NOMO-1 treated with dmso at 0.1 percent for 144 hours (cell line): ENCODE measurements at regions not wholly inside any gene's neighbourhood (a gene's known extent, or its start where the extent isn't known, plus 50 kb on each side); places are given as distances from the start of the nearest gene placed in this dataset.
"Not testable (repeated sequence)": the region's sequence is repeated elsewhere in the genome, so short reads cannot be mapped to it uniquely, and the experiment has no call there.

Experiments used
- DNase-seq: peaks from one replicate; lab custom pipeline; 2025; ENCODE audit not compliant: unreplicated experiment; lab: John Stamatoyannopoulos, UW

DNA sequence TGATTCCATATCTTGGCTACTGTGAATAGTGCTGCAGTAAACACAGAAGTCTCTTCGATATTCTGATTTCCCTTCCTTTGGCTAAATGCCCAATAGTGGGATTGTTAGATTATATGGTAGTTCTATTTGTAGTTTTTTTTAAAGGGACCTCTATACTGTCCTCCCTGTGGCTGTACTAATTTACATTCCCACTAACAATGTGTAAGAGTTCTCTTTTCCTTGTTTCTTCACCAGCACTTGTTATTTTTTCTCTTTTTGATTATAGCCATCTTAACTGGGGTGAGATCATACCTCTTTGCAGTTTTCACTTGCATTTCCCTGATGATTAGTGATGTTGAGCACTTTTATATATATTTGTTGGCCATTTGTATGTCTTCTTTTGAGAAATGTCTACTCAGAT, 102.0 kb downstream of the CARTPT start:
- no peak for DNase-seq

DNA sequence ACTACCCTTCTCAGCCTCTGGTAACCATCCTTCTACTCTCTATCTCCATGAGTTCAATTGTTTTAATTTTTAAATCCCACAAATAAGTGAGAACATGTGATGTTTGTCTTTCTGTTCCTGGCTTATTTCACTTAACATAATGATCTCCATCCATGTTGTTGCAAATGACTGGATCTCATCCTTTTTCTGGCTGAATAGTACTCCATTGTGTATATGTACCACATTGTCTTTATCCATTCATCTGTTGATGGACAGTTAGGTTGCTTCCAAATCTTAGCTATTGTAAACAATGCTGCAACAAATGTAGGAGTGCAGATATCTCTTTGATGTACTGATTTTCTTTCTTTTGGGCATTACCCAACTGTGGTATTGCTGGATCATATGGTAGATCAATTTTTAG, 103.0 kb downstream of the CARTPT start:
- not testable (repeated sequence) for DNase-seq

DNA sequence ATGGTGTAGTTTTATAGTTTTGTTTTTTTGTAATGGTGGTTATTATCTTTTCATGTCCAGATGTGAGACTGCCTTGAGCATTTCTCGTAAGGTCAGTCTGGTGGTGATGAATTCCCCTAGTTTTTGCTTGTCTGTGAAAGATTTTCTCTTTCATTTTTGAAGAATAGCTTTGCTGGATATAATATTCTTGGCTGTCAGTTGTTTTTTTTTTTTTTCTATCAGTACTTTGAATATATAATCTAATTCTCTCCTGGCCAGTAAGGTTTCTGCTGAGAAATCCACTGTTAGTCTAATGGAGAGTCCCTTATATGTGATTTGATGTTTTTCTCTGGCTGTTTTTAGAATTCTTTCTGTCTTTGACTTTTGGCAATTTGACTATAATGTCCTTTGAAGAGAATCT, 106.9 kb downstream of the CARTPT start:
- DNase-seq = no peak

DNA sequence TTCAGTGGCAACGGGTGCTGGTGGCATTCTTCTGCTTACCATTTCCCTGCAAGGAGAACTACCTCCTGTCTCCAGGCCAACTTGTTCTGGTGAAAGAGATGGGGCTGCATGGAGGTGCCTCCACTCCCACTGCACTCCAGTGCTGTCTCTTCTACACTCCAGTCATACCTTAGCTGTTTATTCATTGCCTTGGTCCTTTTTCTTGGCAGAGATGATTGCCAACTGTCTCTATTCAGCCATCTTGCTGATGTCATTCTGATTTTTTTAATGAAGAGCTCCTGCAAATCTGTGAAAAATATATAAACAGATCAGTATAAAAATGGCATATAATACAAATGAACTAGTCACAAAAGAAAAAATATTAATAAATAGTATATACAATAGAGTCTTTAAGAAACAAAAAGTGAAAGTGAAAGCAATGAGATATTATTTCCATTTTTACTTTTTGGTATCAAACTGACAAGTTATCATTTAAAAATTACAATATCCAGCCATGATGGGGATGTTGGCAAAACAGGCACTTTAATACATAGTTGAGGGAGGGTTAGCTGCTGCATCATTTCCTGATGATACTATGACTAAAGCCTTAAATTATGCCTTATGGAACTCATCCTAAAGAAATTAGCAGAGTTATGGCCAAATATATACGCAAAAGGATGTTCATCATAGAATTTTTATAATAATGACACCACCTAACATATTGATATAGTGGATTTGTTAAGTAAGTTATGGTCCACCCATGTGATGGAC, 109.4 kb downstream of the CARTPT start:
- no peak for DNase-seq

DNA sequence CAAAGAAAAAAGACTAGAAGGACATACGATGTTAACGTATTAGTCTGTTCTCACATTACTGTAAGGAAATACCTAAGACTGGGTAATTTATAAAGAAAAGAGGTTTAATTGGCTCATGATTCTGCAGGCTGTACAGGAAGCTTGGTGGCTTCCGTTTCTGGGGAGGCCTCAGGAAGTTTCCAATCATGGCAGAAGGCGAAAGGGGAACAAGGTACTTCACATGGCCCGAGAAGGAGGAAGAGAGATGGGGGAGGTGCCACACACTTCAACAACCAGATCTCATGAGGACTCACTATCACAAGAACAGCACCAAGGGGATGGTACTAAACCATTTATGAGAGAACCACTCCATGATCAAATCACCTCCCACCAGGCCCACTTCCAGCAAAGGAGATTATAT, 110.1 kb downstream of the CARTPT start:
- peak; percentile 48 for DNase-seq

DNA sequence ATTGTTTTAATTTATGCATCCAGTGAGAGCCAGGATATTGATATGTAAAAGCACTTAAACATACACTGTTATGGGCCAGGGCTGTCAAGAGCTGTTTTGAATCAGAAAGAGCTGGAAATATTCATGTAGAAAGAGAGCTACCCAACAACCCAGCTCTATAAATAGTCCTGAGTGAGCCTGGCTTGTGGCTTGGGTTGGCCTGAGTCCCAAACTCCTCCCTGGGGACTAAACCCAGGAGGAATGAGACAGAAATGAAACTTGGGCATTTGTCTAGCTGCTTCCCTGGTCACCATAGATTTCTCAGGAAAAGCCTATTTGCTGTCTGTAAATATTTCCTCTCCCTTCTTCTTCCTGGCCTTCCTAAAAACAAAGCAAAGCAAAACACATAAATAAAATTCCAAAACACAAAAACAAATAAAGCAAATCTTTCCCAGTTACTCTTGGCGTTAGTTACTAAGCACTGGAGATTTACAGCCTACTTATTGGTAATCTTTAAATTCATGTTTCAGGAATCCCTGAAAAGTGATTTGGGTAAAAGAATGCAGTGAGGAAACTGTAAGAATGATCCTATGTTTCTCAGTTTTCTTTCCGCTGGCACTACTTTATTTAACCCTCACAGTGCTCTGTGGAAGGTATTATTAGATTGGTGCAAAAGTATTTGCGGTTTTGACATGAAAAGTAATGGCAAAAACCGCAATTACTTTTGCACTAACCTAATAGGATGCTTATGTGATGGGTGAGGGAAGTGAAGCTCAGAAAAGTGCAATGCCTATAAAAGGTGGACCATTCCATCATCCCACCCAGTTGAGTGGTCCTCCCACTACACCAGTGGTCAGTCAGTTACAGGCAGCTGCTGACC, 111.8 kb downstream of the CARTPT start:
- no peak for DNase-seq

DNA sequence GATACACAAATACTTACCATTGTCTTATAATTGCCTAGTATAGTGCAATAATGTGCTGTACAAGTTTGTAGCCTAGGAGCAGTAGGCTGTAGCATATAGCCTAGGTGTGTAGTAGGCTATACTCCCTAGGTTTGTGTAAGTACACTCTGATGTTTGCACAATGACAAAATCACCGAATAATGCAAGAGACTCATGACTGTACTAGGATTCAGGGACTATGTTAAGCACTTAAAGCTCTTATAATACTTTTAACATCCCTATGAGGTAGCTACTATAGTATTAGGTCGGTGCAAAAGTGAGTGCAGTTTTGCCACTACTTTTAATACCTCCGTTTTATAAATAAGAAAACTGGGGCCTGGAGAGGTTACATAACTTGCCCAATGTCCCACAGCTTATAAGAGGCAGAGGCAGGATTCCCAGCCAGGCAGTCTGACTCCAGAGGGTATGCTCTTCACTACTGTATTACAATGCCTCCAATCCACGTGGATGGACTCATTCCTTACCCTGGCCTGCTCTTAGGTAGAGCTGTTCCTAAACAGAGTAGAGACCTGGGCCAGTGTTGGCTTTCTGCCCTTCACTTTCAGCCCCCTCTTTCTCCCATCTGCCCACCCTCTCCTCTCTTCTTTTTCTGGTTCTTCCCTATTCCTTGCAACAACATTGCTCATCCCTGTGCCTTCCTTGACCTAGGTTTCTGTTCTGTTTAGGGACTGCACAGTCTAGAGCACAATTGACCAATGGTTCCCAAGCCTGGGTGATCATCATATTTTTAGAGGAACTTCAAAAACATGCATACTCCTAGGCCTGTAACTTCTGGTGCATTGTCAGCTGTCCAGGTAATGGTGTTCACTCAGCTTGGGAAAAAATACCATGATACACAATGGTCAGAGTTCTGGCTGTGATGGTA, 114.0 kb downstream of the CARTPT start:
- no peak for DNase-seq

DNA sequence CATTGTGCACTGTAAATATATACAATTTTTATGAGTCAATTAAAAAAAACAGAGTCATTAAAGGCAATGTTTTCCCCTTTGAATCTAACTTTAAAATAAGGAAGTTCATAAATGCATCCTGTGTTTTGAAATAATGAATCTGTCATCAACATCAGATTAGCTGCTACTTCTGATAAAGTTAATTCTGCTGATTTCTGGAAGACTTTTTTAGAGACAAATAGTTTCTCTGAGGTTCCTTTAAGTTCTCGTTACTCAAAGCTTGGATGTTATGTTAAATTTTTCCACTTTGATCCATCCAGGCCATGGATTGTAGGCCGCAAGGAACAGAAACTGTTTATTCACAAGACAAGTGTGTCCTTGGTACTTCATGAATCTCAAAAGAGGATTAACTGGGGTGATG, 115.5 kb downstream of the CARTPT start:
- DNase-seq = no peak

DNA sequence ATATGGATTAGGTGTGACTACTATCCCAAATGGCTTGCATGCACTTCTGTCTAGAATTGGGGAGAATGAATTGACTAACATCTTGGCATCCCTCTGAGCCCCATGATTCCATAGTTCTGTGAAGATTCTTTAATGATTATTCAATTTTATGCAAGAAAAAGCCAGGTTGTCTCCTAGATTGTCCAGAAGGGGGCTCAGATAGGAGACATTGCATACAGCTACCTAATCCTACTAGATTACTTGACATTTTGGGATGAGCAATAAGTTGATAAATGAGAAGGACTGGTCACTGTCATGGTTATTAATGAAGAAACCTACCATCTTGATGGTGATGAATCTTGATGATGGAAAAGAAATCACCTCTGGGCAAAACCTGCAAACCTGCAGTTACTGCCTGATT, 117.0 kb downstream of the CARTPT start:
- no peak for DNase-seq

DNA sequence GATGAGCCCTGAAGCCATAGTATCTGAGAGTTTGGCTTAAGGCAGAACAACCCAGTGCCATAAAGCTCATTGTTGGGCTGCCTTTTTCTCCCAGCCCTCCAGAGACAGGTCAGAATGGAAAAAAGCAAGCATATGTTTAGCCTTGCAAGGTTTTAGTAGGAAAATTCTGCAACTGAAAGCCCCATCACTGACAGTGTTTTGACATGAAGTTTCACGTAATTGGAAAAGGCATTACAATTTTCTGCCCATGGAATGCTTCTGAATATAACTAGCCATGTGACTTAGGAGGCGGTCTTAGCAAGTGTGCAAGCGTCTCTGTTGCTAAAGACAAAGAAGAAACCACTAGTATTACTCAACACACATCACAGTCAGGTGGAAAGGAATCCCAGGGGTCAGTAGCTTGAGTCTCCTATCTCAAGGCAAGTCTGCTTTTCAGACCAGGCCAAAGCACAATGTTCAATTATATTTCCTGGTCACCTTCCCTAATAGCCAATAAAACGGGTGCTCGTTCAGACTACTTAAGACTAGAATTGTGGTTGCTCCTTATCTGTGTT, 117.6 kb downstream of the CARTPT start:
- no peak for DNase-seq

DNA sequence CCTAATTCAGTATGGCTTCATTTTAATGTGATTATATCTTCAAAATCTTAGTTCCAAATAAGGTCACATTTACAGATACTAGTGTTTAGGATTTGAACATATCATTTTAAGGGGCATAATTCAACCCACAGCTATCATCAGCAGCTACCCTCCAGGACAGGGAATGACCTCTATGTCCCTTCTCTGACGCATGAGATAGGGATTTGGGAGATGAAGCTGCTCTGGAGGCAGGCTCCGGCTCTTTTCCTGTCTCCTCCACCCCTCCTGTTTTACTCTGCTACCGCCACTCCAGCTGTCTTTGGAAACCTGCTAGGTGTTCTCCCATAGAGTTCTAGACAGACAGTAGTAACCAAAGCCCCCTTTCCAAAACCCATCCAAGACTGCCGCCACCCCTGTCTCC, 119.2 kb downstream of the CARTPT start:
- no peak for DNase-seq

DNA sequence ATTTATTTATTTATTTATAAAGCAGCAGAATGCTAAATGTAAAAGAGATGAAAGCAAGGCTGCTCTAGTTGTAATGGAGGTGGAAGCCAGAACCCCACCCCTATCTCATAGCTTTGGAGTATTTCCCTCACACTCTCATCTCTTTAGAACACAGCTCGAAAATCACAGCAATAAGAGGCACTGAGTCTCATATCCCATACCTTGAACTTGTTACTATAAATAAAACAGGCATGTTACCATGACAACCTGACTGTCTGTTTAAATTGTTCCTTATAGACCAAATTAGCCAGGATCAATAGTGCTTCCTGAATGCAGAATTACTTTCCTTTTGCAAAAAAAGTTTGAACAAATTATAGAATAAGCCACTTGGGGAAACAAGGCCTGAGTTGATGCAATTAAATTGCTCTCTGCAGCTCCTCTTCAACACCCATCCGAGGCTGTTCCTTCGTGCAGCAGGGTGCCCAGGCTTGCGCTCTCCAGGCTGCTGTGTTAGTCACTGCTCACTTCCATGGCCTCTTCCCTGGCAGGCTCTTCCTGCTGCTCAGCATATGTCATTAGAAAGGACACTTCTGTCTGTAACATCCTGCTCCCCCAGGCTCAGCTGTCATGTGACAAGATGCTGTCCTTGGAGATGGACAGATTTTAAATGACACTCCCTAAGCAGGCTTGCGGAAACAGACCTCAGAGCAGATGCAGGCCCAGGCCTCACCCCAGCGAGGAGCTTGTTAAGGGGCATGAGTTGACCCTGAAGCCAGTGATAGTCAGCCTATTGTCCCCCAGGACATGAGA, 120.2 kb downstream of the CARTPT start:
- no peak for DNase-seq

DNA sequence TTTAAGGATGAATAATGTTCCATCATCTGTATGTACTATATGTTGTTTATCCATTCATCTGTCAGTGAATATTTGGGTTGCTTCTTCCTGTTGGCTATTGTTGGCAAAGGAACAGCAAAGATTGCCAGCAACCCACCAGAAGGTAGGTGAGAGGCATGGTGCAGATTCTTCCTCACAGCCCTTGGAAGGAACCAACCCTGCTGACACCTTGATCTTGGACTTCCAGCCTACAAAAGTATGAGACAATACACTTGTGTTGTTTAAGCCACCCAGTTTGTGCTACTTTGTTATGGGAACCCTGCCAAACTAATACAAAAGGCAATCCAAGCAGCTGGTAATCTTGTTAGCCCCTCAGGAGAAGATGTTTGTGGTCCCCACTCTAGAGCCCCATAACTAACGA, 122.0 kb downstream of the CARTPT start:
- no peak for DNase-seq

DNA sequence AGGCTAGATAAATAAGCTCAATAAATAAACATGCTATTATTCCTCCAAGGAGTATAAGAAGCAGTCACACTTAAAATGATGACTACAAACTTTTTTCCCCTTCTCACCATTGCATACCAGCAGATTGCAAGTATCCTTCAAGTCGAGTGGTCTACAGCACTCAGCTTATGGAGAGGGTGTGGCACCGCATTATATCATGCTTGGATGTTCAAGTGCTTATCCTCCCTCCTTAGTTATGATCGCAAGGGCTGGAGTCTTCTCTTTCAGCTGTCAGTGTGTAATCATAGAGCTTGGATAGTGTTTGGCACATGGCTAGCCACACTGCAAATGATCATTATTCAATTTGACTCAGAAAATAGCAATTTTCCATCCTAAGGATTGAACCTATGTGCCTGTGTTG, 124.0 kb downstream of the CARTPT start:
- DNase-seq = no peak

DNA sequence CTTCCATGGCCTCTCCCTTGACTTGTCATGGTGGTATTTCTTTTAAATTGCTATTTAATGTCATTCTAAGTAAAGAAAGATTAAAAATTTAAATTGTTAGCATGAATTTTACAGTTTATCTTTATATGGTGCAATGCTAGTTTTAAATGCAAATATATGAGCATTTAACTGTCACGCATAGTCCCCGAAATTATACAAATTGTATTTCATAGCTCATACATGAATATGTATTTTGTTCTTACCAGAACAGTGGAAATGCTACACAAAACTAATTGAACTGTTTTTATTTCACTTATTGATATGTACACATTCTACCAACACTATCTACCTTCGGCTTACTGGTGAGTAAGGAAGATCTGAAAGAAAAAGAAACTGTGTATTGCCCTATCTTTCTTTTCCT, 125.8 kb downstream of the CARTPT start:
- no peak for DNase-seq

DNA sequence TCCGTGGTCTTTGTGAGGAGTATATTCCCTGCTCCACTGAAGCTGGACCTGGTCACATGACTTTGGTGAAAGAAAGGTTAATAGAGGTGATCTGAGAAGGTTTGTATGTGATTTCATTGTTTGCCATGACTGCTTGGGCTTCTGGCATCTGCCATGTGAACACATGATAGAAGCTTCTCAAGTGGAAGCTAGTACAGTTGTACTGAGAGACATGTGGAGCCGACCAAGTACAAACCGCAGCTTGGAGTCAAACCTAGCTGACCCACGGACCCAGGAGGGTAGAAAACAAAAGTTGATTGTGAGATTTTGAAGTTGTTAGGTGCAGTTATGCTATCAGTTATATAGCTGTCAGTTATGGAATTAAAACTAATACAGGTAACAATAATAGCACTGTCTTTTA, 140.4 kb downstream of the CARTPT start:
- no peak for DNase-seq

DNA sequence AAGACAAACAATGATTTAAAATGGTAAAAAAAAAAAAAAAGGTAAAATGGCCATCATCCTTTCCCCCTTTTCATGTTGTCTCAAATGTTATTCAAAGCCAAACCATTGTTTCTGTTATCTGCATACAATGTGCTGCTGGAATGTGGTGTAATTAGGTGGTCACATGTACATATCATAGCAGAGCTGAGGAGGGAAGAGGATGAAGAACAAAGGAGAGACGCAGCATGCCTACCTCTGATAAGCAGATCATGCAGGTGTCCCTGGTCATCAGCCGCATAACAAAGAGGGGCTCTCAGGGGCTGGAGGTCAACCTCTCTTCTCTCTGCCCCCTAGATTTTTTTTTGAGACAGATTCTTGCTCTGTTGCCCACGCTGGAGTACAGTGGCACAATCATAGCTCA, 141.0 kb downstream of the CARTPT start:
- DNase-seq = no peak

DNA sequence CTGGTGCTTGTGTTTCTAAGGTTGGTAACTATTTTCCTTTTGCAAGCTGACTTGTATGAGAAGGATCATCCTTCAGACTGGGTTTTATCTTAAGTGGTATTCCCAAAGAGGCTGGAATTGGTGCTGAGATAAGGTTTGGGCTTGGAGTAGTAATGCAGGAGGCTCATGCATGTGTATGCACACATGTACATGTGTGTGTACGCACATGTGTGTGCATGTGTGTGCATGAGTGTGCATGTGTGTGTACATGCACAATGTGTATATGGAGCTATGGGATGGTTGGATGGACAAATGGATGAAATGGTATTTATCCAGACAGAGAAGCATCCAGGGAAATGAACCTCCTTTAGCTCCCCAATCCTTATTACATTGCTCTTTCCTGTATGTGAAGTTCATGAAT, 142.6 kb downstream of the CARTPT start:
- no peak for DNase-seq

DNA sequence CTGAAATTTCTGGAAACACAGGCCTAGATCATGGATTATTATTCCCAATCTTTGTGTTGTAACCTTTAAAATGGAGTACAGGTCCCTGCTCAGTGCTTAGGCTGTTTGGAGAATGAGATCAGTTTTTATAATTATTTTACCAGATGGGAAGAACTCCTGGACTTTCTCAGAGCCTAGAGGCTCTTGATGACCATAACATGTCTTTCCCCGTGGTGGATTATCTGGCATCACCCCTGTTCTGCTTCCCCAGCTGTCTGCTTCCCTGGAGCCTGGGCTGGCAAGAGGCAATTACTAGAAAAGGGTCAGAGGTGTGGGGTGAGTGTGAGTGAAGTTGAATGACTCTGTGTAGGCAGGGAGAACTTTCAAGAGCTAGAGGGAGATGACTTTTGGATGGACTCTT, 143.0 kb downstream of the CARTPT start:
- no peak for DNase-seq

DNA sequence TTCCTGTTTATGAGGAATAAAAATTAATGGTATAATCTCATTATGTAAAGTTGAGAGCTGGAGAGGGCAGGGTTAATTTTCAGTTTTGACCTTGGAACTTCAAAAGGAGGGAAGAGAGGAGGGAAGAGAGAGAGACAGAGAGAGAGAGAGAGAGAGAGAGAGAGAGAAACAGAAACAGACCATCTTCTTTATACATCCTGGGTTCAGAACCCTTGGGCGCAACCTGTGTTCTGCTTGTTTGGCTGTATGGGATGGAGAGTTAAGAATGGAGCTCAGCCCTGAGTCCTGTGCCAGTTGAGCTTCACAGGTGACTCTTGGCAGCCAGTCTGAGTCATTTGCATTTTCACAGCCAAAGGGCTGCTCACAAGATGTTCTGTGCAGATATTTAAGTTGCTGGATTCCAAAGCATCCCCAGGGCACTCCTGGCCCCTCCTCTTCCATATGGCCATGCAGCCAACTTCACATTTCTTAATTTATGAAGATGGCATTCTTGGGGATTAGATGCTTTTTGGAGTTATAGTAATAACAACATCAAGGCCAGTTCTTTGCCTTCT, 143.5 kb downstream of the CARTPT start:
- DNase-seq = no peak
